Activated CD8-positive, alpha-beta T cell treated with anti-CD3 and anti-CD28 coated beads for 36 hours (primary cell): ENCODE measurements at regions not wholly inside any gene's neighbourhood (a gene's known extent, or its start where the extent isn't known, plus 50 kb on each side); places are given as distances from the start of the nearest gene placed in this dataset.

ENCODE experiments used
- ATAC-seq: fragments of 200-7000 bp; cut with Tn5 transposase; one replicate; pipeline ENCODE4 v1.10.0; 2021; ENCODE audit warnings: mild to moderate bottlenecking, moderate library complexity
- CTCF ChIA-PET: fragments of 350-600 bp; sonication (Branson Sonifier 250); formaldehyde crosslinking; loops from one replicate; lab custom pipeline; 2021; ENCODE audit warnings: antibody characterized with exemption; lab: Charles Lee
- POLR2A ChIA-PET: fragments of 350-600 bp; sonication (Branson Sonifier 250); formaldehyde crosslinking; loops from one replicate; lab custom pipeline; 2021; ENCODE audit warnings: antibody characterized with exemption; lab: Charles Lee
- DNase-seq: peaks from one replicate; pipeline ENCODE4 v3.0.0-alpha.2; 2020
- H3K27ac Mint-ChIP-seq: one replicate; pipeline ENCODE4 v1.8.0; 2021; ENCODE audit warnings: mild to moderate bottlenecking, mixed read lengths
- H3K27me3 Mint-ChIP-seq: one replicate; pipeline ENCODE4 v1.8.0; 2021; ENCODE audit warnings: mixed read lengths
- H3K36me3 Mint-ChIP-seq: one replicate; pipeline ENCODE4 v1.8.0; 2021; ENCODE audit warnings: low read depth, mixed read lengths
- H3K4me1 Mint-ChIP-seq: one replicate; pipeline ENCODE4 v1.8.0; 2021; ENCODE audit warnings: low read depth, mixed read lengths
- H3K4me3 Mint-ChIP-seq: one replicate; pipeline ENCODE4 v1.8.0; 2021; ENCODE audit warnings: mild to moderate bottlenecking, moderate library complexity, mixed read lengths
- H3K9me3 Mint-ChIP-seq: one replicate; pipeline ENCODE4 v1.8.0; 2021; ENCODE audit warnings: mixed read lengths
- intact Hi-C: fragments of 100-400 bp; cut with micrococcal nuclease; formaldehyde crosslinking; loops from one replicate; pipeline ENCODE4 v1.10.0; 2022
- TF ChIP-seq, protein P1 (sequence below): fragments of 200-600 bp; IDR thresholded peaks from one replicate; pipeline ENCODE4 v1.8.0; 2022; ENCODE audit warnings: antibody characterized with exemption, mild to moderate bottlenecking

DNA sequence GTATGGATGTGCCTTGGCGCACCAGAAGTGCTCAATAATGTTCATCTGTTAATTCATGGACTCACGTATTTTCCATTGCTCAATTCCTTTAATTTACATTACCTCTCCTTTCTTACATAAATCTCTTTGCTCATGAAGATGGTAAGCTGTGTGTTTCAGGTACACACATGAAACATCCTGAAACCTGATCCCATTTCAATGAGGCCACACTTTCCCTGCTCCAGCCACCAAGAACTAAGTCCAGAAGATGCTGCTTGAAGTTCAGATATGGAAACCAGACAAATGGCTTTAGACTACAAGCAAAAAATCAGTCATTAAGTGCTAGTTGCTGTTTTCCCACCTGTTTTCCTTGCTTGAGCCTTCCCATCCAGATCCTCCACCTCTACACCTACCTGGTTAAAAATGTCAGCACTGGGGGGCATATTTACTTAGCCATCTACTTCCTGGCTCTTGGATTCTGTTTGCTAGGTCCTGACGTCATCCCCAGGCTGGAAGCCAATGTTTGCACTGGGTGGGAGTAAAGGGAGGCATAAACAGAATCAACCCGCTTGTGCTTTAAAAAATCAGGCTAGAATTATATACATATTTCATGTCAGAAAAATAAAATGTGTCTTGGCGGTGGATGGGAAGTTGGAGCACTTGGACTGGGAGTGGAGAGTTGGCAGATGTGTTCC lies 309.7 kb downstream of the OSR1 start:
- H3K27me3 Mint-ChIP-seq: no peaks in the 10 kb centered on the region
- POLR2A ChIA-PET: interaction anchor here (0.6 kb wide), 1 partner anchor 204 kb away, joined by 3 read pairs; no protein-coding TSS in a partner anchor
- ATAC-seq: no peak
- intact Hi-C loops: no loop called here
- TF ChIP-seq, protein P1, sequence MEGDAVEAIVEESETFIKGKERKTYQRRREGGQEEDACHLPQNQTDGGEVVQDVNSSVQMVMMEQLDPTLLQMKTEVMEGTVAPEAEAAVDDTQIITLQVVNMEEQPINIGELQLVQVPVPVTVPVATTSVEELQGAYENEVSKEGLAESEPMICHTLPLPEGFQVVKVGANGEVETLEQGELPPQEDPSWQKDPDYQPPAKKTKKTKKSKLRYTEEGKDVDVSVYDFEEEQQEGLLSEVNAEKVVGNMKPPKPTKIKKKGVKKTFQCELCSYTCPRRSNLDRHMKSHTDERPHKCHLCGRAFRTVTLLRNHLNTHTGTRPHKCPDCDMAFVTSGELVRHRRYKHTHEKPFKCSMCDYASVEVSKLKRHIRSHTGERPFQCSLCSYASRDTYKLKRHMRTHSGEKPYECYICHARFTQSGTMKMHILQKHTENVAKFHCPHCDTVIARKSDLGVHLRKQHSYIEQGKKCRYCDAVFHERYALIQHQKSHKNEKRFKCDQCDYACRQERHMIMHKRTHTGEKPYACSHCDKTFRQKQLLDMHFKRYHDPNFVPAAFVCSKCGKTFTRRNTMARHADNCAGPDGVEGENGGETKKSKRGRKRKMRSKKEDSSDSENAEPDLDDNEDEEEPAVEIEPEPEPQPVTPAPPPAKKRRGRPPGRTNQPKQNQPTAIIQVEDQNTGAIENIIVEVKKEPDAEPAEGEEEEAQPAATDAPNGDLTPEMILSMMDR: no peak
- no peak overlapping the region for H3K4me3 Mint-ChIP-seq
- H3K36me3 Mint-ChIP-seq: no peaks in the 10 kb centered on the region
- no peak for DNase-seq
- no peaks in the 10 kb centered on the region for H3K9me3 Mint-ChIP-seq
- no peak overlapping the region for H3K27ac Mint-ChIP-seq
- H3K4me1 Mint-ChIP-seq: no peaks in the 10 kb centered on the region
- CTCF ChIA-PET: no interaction called here

DNA sequence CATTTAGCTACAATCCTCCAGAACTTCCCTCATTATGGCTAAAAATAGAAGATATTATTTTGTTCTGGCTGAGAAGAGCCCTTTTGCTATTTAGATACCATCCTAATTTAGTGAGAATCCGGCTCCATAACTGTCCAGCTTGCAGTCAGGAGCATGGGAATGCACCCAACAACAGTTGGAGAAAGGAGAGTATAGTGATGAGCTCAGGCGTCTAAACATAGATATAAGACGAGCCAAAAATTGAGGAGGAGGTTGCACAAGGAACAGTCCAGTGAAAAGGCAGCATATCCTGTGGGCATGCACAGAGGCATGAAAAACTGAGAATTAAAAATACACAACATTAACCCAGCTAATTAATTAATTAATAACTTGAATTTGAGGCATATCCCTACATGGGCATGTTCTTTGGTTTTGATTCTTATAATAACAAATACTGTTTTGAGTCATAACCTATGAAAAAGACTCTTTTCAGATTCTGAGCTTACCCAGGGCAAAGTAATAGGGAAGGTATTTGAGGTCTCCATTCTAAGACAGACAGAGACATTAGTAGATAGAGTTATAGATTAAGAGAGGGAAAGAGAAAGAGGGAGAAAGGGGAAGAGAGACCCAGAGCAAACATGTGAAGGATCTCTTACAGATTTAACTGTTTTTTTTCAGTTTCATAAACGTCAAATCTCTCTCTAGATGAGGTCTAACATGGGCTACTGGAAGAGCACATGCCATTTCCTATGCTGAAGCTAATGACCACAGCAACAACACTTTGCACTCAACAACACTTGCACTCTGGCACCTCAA lies 311.2 kb downstream of the OSR1 start:
- Mint-ChIP-seq H3K27ac (no peak overlapping the region), H3K36me3 (no peaks in the 10 kb centered on the region), H3K9me3 (no peaks in the 10 kb centered on the region), H3K4me1 (no peaks in the 10 kb centered on the region), H3K4me3 (no peak overlapping the region), H3K27me3 (no peaks in the 10 kb centered on the region)
- ChIA-PET POLR2A (no interaction called here), CTCF (no interaction called here)
- TF ChIP-seq, protein P1: no peak
- DNase-seq (no peak), ATAC-seq (no peak)
- intact Hi-C loops: no loop called here

DNA sequence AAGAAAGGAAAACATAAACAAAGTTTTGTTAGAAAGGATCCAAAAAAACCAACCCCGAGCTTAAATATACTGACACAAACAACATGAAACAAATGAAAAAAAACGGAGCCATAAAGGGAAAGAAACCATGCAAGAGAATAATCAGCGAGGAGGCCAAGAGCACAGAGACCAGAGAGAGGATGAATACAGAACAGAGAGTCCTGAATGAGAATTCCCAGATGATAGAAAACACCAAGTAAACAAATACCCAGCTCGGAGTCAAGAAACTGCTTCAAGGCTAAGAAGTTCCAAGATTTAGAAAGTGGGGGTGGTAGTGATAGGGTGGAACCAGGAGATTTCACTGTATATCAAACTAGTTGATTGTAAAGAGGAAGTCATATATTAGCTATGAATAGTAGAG lies 313.3 kb downstream of the OSR1 start:
- Mint-ChIP-seq H3K27ac (no peak overlapping the region), H3K9me3 (no peaks in the 10 kb centered on the region), H3K4me1 (no peaks in the 10 kb centered on the region), H3K27me3 (no peaks in the 10 kb centered on the region), H3K36me3 (no peaks in the 10 kb centered on the region), H3K4me3 (no peak overlapping the region)
- intact Hi-C loops: no loop called here
- CTCF ChIA-PET: no interaction called here
- POLR2A ChIA-PET: no interaction called here
- ATAC-seq: no peak
- TF ChIP-seq, protein P1: no peak
- no peak for DNase-seq

DNA sequence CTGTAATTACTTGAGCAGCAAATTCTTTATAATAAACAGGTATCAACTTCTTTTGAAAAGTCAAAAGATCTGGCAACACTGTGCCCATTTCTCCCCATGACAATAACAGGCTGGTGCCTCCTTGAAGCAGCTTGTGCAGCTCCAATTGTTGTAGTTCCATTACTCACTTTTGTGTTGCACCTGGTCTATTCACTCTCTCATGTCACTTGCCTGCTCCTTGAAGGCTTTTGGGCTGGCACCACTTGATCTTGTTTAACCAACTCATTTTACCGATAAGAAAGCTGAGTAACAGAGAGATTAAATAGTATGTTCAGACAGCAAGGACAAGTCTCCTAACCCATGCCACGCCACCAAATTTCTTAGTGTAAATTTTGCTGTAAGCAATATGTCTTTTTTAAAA lies 314.5 kb downstream of the OSR1 start:
- intact Hi-C loops: no loop called here
- no peaks in the 10 kb centered on the region for H3K36me3 Mint-ChIP-seq
- ChIA-PET CTCF (no interaction called here), POLR2A (no interaction called here)
- no peaks in the 10 kb centered on the region for H3K4me1 Mint-ChIP-seq
- no peaks in the 10 kb centered on the region for H3K27me3 Mint-ChIP-seq
- H3K27ac Mint-ChIP-seq: no peak overlapping the region
- H3K9me3 Mint-ChIP-seq: no peaks in the 10 kb centered on the region
- TF ChIP-seq, protein P1: no peak
- no peak for DNase-seq
- ATAC-seq: no peak
- no peak overlapping the region for H3K4me3 Mint-ChIP-seq

DNA sequence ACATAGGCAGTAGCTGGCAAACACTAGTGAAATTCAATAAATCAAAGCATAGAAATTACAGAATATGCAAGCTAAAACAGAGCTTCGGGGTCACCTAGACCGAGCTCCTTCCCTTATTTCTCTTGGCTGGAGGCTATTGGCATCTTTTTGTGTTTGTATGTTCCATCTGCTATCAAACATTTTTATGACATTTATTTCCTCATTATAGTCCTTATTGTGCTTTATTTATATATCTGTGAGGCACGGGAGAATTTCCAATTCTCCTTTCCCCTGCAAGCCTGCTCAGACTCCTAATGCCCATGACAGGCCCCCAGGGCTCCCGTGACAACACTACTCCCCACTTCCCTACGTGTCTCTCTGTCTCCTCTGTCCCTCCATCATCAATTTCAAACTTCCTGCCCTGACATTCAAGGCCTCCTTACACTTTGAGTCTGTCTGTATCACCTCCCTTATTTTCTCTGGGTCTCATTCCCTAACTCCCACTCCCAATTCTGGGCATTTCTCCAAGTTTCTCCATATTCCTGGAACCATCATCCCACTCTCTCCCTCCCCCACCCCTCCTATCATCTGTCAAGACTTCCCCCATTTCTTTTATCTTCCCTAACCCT lies 316.9 kb downstream of the OSR1 start:
- DNase-seq: no peak
- H3K9me3 Mint-ChIP-seq: no peaks in the 10 kb centered on the region
- H3K27me3 Mint-ChIP-seq: no peaks in the 10 kb centered on the region
- CTCF ChIA-PET: no interaction called here
- ATAC-seq: no peak
- H3K4me1 Mint-ChIP-seq: no peaks in the 10 kb centered on the region
- intact Hi-C loops: no loop called here
- POLR2A ChIA-PET: no interaction called here
- no peaks in the 10 kb centered on the region for H3K36me3 Mint-ChIP-seq
- no peak overlapping the region for H3K4me3 Mint-ChIP-seq
- no peak overlapping the region for H3K27ac Mint-ChIP-seq
- TF ChIP-seq, protein P1: no peak
